ENCODE measurements at regions not wholly inside any gene's neighbourhood (a gene's known extent, or its start where the extent isn't known, plus 50 kb on each side); places are given as distances from the start of the nearest gene placed in this dataset.

GRCh38 chr11:87832211-87832610, 343.0 kb downstream of the RAB38 start:
- no peak for TF ChIP-seq CTCF (conservative IDR thresholded peaks at IDR 0.05)
- Histone ChIP-seq H2AFZ (ENCODE audit: low read length) (no peak overlapping the region), H4K20me1 (ENCODE audit: control insufficient read depth, insufficient read depth, insufficient read length) (no peaks in the 10 kb centered on the region), H2BK12ac (ENCODE audit: insufficient read length, low read depth, low read length) (no peak overlapping the region), H2BK20ac (ENCODE audit: low read depth, low read length, poor library complexity, severe bottlenecking) (no peak overlapping the region), H3K27me3 (ENCODE audit: insufficient read depth, low read length) (no peaks in the 10 kb centered on the region), H2BK5ac (ENCODE audit: insufficient read length, low read length) (no peak overlapping the region), H3K4me2 (ENCODE audit: insufficient read depth, insufficient read length, low read length) (no peak overlapping the region), H3K9ac (ENCODE audit: extremely low read depth, insufficient read length, low read length) (no peak overlapping the region), H3K27ac (ENCODE audit: insufficient read length, low read depth, low read length) (no peak overlapping the region), H3K79me2 (ENCODE audit: insufficient read depth, low read length) (no peaks in the 10 kb centered on the region), H3K79me1 (ENCODE audit: insufficient read depth, low read depth, low read length, poor library complexity, severe bottlenecking) (no peaks in the 10 kb centered on the region), H3K9me3 (ENCODE audit: control insufficient read depth, low read depth, low read length) (no peaks in the 10 kb centered on the region), H4K91ac (ENCODE audit: insufficient read length, low read depth, low read length) (no peak overlapping the region), H2BK120ac (ENCODE audit: low read depth, low read length, poor library complexity, severe bottlenecking) (no peak overlapping the region), H3K14ac (ENCODE audit: insufficient read depth, low read length) (no peak overlapping the region), H3K4me1 (ENCODE audit: insufficient read depth, low read length) (no peaks in the 10 kb centered on the region), H2BK15ac (ENCODE audit: low read depth, low read length) (no peak overlapping the region), H3K4ac (ENCODE audit: low read depth, low read length) (no peak overlapping the region), H4K8ac (replicated peaks; ENCODE audit: insufficient read length, low read depth, low read length) (no peak overlapping the region), H3K23me2 (ENCODE audit: insufficient read length, low read depth, low read length, poor library complexity, severe bottlenecking) (no peaks in the 10 kb centered on the region), H2AK5ac (ENCODE audit: insufficient read length, low read length) (no peak overlapping the region), H3T11ph (ENCODE audit: low read length) (no peak overlapping the region), H3K18ac (ENCODE audit: insufficient read length, low read depth, low read length) (no peak overlapping the region), H4K5ac (ENCODE audit: insufficient read length, low read depth, low read length) (no peak overlapping the region), H3K23ac (ENCODE audit: insufficient read length, low read depth, low read length) (no peak overlapping the region), H3K56ac (ENCODE audit: insufficient read length, low read depth, low read length) (no peak overlapping the region)
- Mint-ChIP-seq H3K27me3 (ENCODE audit: low read depth) (no peaks in the 10 kb centered on the region), H3K36me3 (ENCODE audit: insufficient read depth in 1 of 3, low read depth in 3 of 3) (no peaks in the 10 kb centered on the region), H3K4me3 (no peak overlapping the region), H3K27ac (no peak overlapping the region), H3K4me1 (0 out of 4 replicates have a peak, but pooled peaks cover 0 to 2% of the 10 kb centered on the region in 2 experiments), H3K9me3 (no peaks in the 10 kb centered on the region)
- no CpG with 5 or more reads among the region's 5 CpGs for WGBS (ENCODE audit: extremely low coverage, insufficient read length, low lambda C conversion rate)
- DNase-seq, result no peak

All from H9 (cell line).